Pancreas (tissue), 10 donors: ENCODE measurements at regions not wholly inside any gene's neighbourhood (a gene's known extent, or its start where the extent isn't known, plus 50 kb on each side); places are given as distances from the start of the nearest gene placed in this dataset.

Source experiments
- ATAC-seq, 4 donors: fragments of 200-7000 bp; cut with Tn5 transposase; one replicate each; pipeline versions ENCODE4 v1.8.0 to v1.9.1; 2020; ENCODE audit warnings: mild to moderate bottlenecking in 4 of 4, moderate library complexity in 4 of 4
- DNase-seq, 6 donors: peaks; one replicate each; pipeline ENCODE4 v3.0.0-alpha.2; 2020
- FAIRE-seq: peaks from 2 replicates; lab custom pipeline; 2012; peaks lifted over from hg19 to GRCh38; lab: Jason Lieb, UNC
- H3K27ac ChIP-seq, 4 donors: fragments of 200-600 bp; sonication (generic); 1 replicate in 3 of 4; 2 replicates in 1 of 4; pipeline versions ENCODE4 v1.5.0 to v1.8.0; 2020
- H3K27me3 ChIP-seq, 4 donors: fragments of 200-600 bp; one replicate each; pipeline ENCODE4 v1.8.0; 2021
- H3K36me3 ChIP-seq, 3 donors: fragments of 200-600 bp; sonication (generic) in 1 of 3; one replicate each; pipeline versions ENCODE4 v1.5.0 to v1.8.0; 2020 to 2021
- H3K4me1 ChIP-seq, 3 donors: fragments of 200-600 bp; one replicate each; pipeline ENCODE4 v1.8.0; 2021
- H3K4me3 ChIP-seq, 4 donors: fragments of 200-600 bp; sonication (generic) in 2 of 4; one replicate each; pipeline versions ENCODE4 v1.5.0 to v1.8.0; 2020 to 2021
- H3K9me3 ChIP-seq, 4 donors: fragments of 200-600 bp; one replicate each; pipeline ENCODE4 v1.8.0; 2021
- WGBS, 2 donors: extraction: QIAGEN DNeasy Blood & Tissue Kit; methylation state at CpG; one replicate each; pipeline ENCODE4 v1.1.7; 2013; 5-methylcytosine and 5-hydroxymethylcytosine counted together
- intact Hi-C, 3 donors: fragments of 100-400 bp; cut with DNase I; formaldehyde crosslinking; loops; one replicate each; pipeline versions ENCODE4 v1.11.1 to v1.14.2; 2022
- TF ChIP-seq, protein P1 (sequence below), 4 donors: fragments of 200-600 bp; sonication (generic) in 3 of 4; IDR thresholded peaks; one replicate each; pipeline versions ENCODE4 v1.5.0 to v1.8.0; 2021; ENCODE audit warnings: antibody characterized with exemption in 4 of 4
- donor health status: healthy with polysubstance abuse.
- donor health status: DM: no; HTN: no; CAD: no; lungs with moderate emphysema.
- donor health status: DM: no; HTN: no; CAD: no.
- donor health status: control.
- donor health status: control.
- donor health status: Bipolar disorder and iron deficiency.
- donor health status: DM: yes; HTN: yes; CAD: no.
- donor health status: DM: no; HTN: no; CAD: no.
- donor health status: DM: no; HTN: no; CAD: no.
- donor health status: DM: yes; HTN: yes; CAD: no.

- ATAC-seq (peak in 2 of 4 donors; percentile 44 to 48), DNase-seq (peak in 1 of 6 donors; percentile 15)
Observed at GRCh38 chr3:25306066-25306465, 122.0 kb upstream of the RARB start.

GRCh38 chr3:25306705-25307104 lies 121.4 kb upstream of the RARB start:
- DNase-seq (no peak), ATAC-seq (no peak), FAIRE-seq (no peak)
- Histone ChIP-seq H3K4me3 (no peak overlapping the region), H3K4me1 (no peaks in the 10 kb centered on the region), H3K9me3 (no peaks in the 10 kb centered on the region), H3K27me3 (no peaks in the 10 kb centered on the region), H3K36me3 (no peaks in the 10 kb centered on the region), H3K27ac (no peak overlapping the region)
- intact Hi-C loops, result no loop called here
- TF ChIP-seq, protein P1, sequence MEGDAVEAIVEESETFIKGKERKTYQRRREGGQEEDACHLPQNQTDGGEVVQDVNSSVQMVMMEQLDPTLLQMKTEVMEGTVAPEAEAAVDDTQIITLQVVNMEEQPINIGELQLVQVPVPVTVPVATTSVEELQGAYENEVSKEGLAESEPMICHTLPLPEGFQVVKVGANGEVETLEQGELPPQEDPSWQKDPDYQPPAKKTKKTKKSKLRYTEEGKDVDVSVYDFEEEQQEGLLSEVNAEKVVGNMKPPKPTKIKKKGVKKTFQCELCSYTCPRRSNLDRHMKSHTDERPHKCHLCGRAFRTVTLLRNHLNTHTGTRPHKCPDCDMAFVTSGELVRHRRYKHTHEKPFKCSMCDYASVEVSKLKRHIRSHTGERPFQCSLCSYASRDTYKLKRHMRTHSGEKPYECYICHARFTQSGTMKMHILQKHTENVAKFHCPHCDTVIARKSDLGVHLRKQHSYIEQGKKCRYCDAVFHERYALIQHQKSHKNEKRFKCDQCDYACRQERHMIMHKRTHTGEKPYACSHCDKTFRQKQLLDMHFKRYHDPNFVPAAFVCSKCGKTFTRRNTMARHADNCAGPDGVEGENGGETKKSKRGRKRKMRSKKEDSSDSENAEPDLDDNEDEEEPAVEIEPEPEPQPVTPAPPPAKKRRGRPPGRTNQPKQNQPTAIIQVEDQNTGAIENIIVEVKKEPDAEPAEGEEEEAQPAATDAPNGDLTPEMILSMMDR (IDR thresholded peaks at IDR 0.05), result no peak
- WGBS, 2 donors, result 50 to 52% methylated on average over 2 of the region's 2 CpGs

More at GRCh38 chr3:25306066-25306465, 122.0 kb upstream of the RARB start:
- H3K36me3 ChIP-seq, result no peaks in the 10 kb centered on the region
- no peaks in the 10 kb centered on the region for H3K9me3 ChIP-seq
- no peaks in the 10 kb centered on the region for H3K4me1 ChIP-seq
- TF ChIP-seq, protein P1 (IDR thresholded peaks at IDR 0.05), result no peak
- no peak for FAIRE-seq
- H3K4me3 ChIP-seq, result no peak overlapping the region
- no peak overlapping the region for H3K27ac ChIP-seq
- 23 to 28% methylated on average over 5 of the region's 5 CpGs for WGBS, 2 donors
- H3K27me3 ChIP-seq, result no peaks in the 10 kb centered on the region
- intact Hi-C loops, result no loop called here

GRCh38 chr3:25313286-25313685 lies 114.8 kb upstream of the RARB start:
- FAIRE-seq (no peak), ATAC-seq (no peak), DNase-seq (no peak)
- Histone ChIP-seq H3K36me3 (no peaks in the 10 kb centered on the region), H3K9me3 (no peaks in the 10 kb centered on the region), H3K4me3 (no peak overlapping the region), H3K27me3 (no peaks in the 10 kb centered on the region), H3K4me1 (no peaks in the 10 kb centered on the region), H3K27ac (no peak overlapping the region)
- intact Hi-C loops, result no loop called here
- WGBS, 2 donors, result 56% methylated on average over 2 of the region's 2 CpGs
- TF ChIP-seq, protein P1 (IDR thresholded peaks at IDR 0.05), result no peak

- no peak for DNase-seq
- no peak for FAIRE-seq
- H3K4me3 ChIP-seq, result no peak overlapping the region
- H3K36me3 ChIP-seq, result no peaks in the 10 kb centered on the region
- intact Hi-C loops, result no loop called here
- 64 to 72% methylated on average over 7 of the region's 7 CpGs for WGBS, 2 donors
- no peak for ATAC-seq
- H3K9me3 ChIP-seq, result no peaks in the 10 kb centered on the region
- TF ChIP-seq, protein P1 (IDR thresholded peaks at IDR 0.05), result no peak
- no peak overlapping the region for H3K27ac ChIP-seq
- H3K4me1 ChIP-seq, result no peaks in the 10 kb centered on the region
- no peaks in the 10 kb centered on the region for H3K27me3 ChIP-seq
Observed at GRCh38 chr3:25324954-25325655, 103.0 kb upstream of the RARB start.

- Histone ChIP-seq H3K27ac (no peak overlapping the region), H3K27me3 (no peaks in the 10 kb centered on the region), H3K9me3 (no peaks in the 10 kb centered on the region), H3K4me1 (no peaks in the 10 kb centered on the region), H3K36me3 (no peaks in the 10 kb centered on the region), H3K4me3 (no peak overlapping the region)
- WGBS, 2 donors, result 78 to 88% methylated on average over 1 of the region's 1 CpG
- intact Hi-C loops, result no loop called here
- TF ChIP-seq, protein P1 (IDR thresholded peaks at IDR 0.05), result no peak
- DNase-seq, result no peak
- no peak for ATAC-seq
- FAIRE-seq, result no peak
Observed at GRCh38 chr3:25335356-25335755, 92.7 kb upstream of the RARB start.
